PC-9 (cell line): ENCODE measurements at regions not wholly inside any gene's neighbourhood (a gene's known extent, or its start where the extent isn't known, plus 50 kb on each side); places are given as distances from the start of the nearest gene placed in this dataset.

Experiments
- BruUV-seq: library from RNA; stranded (reverse); fragments of 400-500 nt; replicated peaks from 2 replicates; lab custom pipeline; 2021; lab: Mats Ljungman, UMichigan
- CTCF ChIA-PET: fragments of 300-600 bp; sonication (Branson Sonifier 250); formaldehyde crosslinking; loops from one replicate; lab custom pipeline; 2022; ENCODE audit warnings: antibody characterized with exemption; lab: Charles Lee
- POLR2A ChIA-PET: fragments of 300-600 bp; sonication (Branson Sonifier 250); formaldehyde crosslinking; loops from one replicate; lab custom pipeline; 2022; ENCODE audit warnings: antibody characterized with exemption; ENCODE audit not compliant: unreplicated experiment; lab: Charles Lee
- DNase-seq, 2 experiments: peaks; one replicate each; pipeline versions ENCODE4 v3.0.0 to v3.0.0-alpha.2; 2015 to 2022; ENCODE audit warnings: mixed read lengths in 1 of 2
- H2AFZ ChIP-seq: fragments of 200-600 bp; sonication (generic); 2 replicates; pipeline ENCODE4 v1.8.1; 2017; ENCODE audit warnings: antibody characterized with exemption
- H3F3A ChIP-seq: fragments of 200-600 bp; sonication (generic); 2 replicates; pipeline ENCODE4 v1.8.1; 2017; ENCODE audit warnings: antibody characterized with exemption, mild to moderate bottlenecking, low read depth; ENCODE audit not compliant: insufficient read depth
- H3K27ac ChIP-seq: fragments of 200-600 bp; sonication (generic); 2 replicates; pipeline ENCODE4 v1.6.1; 2016; ENCODE audit warnings: mixed run types
- H3K27me3 ChIP-seq: fragments of 200-600 bp; sonication (generic); 2 replicates; pipeline ENCODE4 v1.6.1; 2016; ENCODE audit warnings: low read depth, mixed run types; ENCODE audit not compliant: insufficient read depth
- H3K36me3 ChIP-seq: fragments of 200-600 bp; sonication (generic); 2 replicates; pipeline ENCODE4 v1.6.1; 2016; ENCODE audit warnings: low read depth, mixed run types
- H3K4me1 ChIP-seq: fragments of 200-600 bp; sonication (generic); replicated peaks from 2 replicates; pipeline ENCODE4 v1.6.1; 2016; ENCODE audit warnings: mixed run types; ENCODE audit not compliant: insufficient read depth
- H3K4me2 ChIP-seq: fragments of 200-600 bp; sonication (generic); 2 replicates; pipeline ENCODE4 v1.6.1; 2017; ENCODE audit warnings: mixed run types
- H3K4me3 ChIP-seq: fragments of 200-600 bp; sonication (generic); 2 replicates; pipeline ENCODE4 v1.6.1; 2016; ENCODE audit warnings: mixed run types
- H3K79me2 ChIP-seq: fragments of 200-600 bp; sonication (generic); 2 replicates; pipeline ENCODE4 v1.6.1; 2017; ENCODE audit warnings: low read depth, mixed run types
- H3K9me2 ChIP-seq: fragments of 200-600 bp; sonication (generic); 2 replicates; pipeline ENCODE4 v1.8.1; 2017; ENCODE audit warnings: mild to moderate bottlenecking; ENCODE audit not compliant: insufficient read depth
- H3K9me3 ChIP-seq: fragments of 200-600 bp; sonication (generic); 2 replicates; pipeline ENCODE4 v1.8.1; 2016; ENCODE audit warnings: low read depth; ENCODE audit not compliant: insufficient read depth
- H4K20me1 ChIP-seq: fragments of 200-600 bp; sonication (generic); 2 replicates; pipeline ENCODE4 v1.8.1; 2017; ENCODE audit not compliant: insufficient read depth
- EZH2 ChIP-seq: fragments of 200-600 bp; sonication (generic); IDR thresholded peaks from 2 replicates; pipeline ENCODE4 v1.8.0; 2017; ENCODE audit warnings: antibody characterized with exemption, low read depth
- intact Hi-C: fragments of 100-400 bp; cut with micrococcal nuclease; formaldehyde crosslinking; loops from one replicate; pipeline ENCODE4 v1.10.0; 2022; ENCODE audit not compliant: unreplicated experiment
- TF ChIP-seq, protein P1 (sequence below): fragments of 200-600 bp; sonication (generic); conservative IDR thresholded peaks from 2 replicates; pipeline ENCODE4 v1.6.1; 2017; ENCODE audit warnings: mixed run types, antibody characterized with exemption, mild to moderate bottlenecking, moderate library complexity

GRCh38 chr9:135372501-135373008 lies 107.0 kb upstream of the PPP1R26 start:
- H3K4me1 ChIP-seq, result no peaks in the 10 kb centered on the region
- no peak overlapping the region for H3K27ac ChIP-seq
- no TSS peak for BruUV-seq
- ChIA-PET CTCF (no interaction called here), POLR2A (no interaction called here)
- no peak overlapping the region for H3K4me2 ChIP-seq
- H3K4me3 ChIP-seq, result no peak overlapping the region
- no peaks in the 10 kb centered on the region for H3K9me3 ChIP-seq
- no peaks in the 10 kb centered on the region for H4K20me1 ChIP-seq
- H3F3A ChIP-seq, result no peaks in the 10 kb centered on the region
- no peak overlapping the region for H2AFZ ChIP-seq
- DNase-seq, result no peak
- H3K79me2 ChIP-seq, result no peaks in the 10 kb centered on the region
- H3K27me3 ChIP-seq, result peaks cover 93% of the 10 kb centered on the region
- intact Hi-C loops, result no loop called here
- H3K9me2 ChIP-seq, result no peaks in the 10 kb centered on the region
- H3K36me3 ChIP-seq, result no peaks in the 10 kb centered on the region
- TF ChIP-seq, protein P1, sequence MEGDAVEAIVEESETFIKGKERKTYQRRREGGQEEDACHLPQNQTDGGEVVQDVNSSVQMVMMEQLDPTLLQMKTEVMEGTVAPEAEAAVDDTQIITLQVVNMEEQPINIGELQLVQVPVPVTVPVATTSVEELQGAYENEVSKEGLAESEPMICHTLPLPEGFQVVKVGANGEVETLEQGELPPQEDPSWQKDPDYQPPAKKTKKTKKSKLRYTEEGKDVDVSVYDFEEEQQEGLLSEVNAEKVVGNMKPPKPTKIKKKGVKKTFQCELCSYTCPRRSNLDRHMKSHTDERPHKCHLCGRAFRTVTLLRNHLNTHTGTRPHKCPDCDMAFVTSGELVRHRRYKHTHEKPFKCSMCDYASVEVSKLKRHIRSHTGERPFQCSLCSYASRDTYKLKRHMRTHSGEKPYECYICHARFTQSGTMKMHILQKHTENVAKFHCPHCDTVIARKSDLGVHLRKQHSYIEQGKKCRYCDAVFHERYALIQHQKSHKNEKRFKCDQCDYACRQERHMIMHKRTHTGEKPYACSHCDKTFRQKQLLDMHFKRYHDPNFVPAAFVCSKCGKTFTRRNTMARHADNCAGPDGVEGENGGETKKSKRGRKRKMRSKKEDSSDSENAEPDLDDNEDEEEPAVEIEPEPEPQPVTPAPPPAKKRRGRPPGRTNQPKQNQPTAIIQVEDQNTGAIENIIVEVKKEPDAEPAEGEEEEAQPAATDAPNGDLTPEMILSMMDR, result no peak
- TF ChIP-seq EZH2, result no peak

DNA sequence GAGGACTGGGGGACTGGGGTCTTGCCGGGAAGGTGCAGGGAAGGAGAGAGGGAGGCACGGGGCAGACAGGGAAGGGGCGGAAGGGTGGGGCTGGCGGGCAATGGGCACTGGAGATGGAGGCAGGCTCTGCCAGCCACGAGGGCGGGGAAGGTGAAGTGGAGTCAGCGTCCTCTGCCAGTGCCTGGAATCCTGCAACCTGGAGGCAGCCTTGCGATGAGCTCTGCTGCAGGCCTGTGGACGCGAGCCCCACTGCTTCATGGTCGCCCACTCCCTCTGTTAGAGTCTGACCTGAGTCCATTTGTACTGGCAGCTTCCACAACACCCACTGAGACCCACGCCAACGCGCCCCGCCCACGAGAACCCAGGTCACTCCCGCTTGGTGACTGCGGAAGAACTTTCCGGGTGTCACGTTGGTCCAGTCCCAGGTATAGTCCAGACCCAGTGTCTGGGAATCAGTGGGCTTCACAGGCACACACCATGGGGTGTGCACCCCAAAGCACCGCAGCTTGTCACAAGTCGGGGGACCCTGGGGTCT lies 106.4 kb upstream of the PPP1R26 start:
- Histone ChIP-seq H4K20me1 (no peaks in the 10 kb centered on the region), H3K79me2 (no peaks in the 10 kb centered on the region), H3K27ac (no peak overlapping the region), H3K9me2 (no peaks in the 10 kb centered on the region), H2AFZ (no peak overlapping the region), H3F3A (no peaks in the 10 kb centered on the region), H3K27me3 (peaks cover 93% of the 10 kb centered on the region), H3K4me3 (no peak overlapping the region), H3K4me2 (no peak overlapping the region), H3K4me1 (no peaks in the 10 kb centered on the region), H3K9me3 (no peaks in the 10 kb centered on the region), H3K36me3 (no peaks in the 10 kb centered on the region)
- CTCF ChIA-PET, result no interaction called here
- BruUV-seq, result no TSS peak
- POLR2A ChIA-PET, result no interaction called here
- intact Hi-C loops, result no loop called here
- no peak for DNase-seq
- no peak for TF ChIP-seq EZH2
- TF ChIP-seq, protein P1, result no peak

DNA sequence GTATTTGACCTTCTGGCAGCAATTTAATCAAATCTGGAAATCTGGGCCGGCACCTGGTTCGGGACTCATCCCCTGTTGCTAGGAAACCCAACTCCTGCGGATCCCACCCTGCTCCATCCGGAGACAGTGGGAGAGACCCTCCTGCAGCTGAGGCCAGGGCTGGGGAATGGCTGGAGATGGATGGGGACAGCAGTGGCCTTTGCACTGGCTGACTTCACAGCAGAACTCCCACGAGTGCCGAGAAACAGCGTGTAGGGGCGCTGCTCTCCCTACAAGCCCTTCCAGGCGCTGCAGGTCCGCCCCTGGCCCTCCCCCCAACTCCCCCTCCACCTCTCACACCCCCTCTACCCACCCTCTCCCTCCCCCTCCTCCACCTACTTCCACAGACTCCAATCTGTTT lies 105.8 kb upstream of the PPP1R26 start:
- POLR2A ChIA-PET, result no interaction called here
- intact Hi-C loops, result no loop called here

More for the DNA sequence above, 105.8 kb upstream of the PPP1R26 start:
- DNase-seq, result no peak
- no peaks in the 10 kb centered on the region for H3K9me3 ChIP-seq
- no peak overlapping the region for H3K4me2 ChIP-seq
- H3K79me2 ChIP-seq, result no peaks in the 10 kb centered on the region
- BruUV-seq, result no TSS peak
- no peaks in the 10 kb centered on the region for H3K9me2 ChIP-seq
- H3K36me3 ChIP-seq, result no peaks in the 10 kb centered on the region
- H3K4me1 ChIP-seq, result no peaks in the 10 kb centered on the region
- H3K4me3 ChIP-seq, result no peak overlapping the region
- peaks cover 93% of the 10 kb centered on the region for H3K27me3 ChIP-seq
- no peak for TF ChIP-seq EZH2
- TF ChIP-seq, protein P1, result no peak
- H3K27ac ChIP-seq, result no peak overlapping the region
- no peaks in the 10 kb centered on the region for H4K20me1 ChIP-seq
- no peak overlapping the region for H2AFZ ChIP-seq
- CTCF ChIA-PET, result no interaction called here
- H3F3A ChIP-seq, result no peaks in the 10 kb centered on the region
